ENCODE measurements at regions not wholly inside any gene's neighbourhood (a gene's known extent, or its start where the extent isn't known, plus 50 kb on each side); places are given as distances from the start of the nearest gene placed in this dataset.

DNA sequence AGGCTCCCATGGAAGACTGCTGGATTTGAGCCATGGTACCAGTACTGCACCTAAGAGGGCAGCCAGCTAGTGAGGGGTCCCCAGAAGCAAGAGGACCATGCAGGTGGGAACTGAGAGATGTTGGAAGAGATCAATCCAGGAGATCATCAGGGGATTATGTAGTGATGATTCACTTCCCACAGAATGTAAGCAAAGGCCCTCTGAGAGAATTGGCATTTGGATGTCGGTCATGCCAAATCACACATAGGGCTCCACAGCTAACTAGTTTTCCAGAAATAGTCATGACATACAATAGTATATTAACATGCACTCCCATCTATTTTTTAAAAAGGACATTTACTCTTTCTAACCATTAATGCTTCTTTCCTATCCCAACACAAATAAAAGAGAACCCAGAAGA lies 112.5 kb downstream of the RASGEF1B start:
- Histone ChIP-seq H3K27ac (no peak overlapping the region), H3K9me3 (replicated peaks in 1 of 3) (no peaks in the 10 kb centered on the region), H3K36me3 (replicated peaks in 1 of 2) (no peaks in the 10 kb centered on the region), H3K4me3 (no peak overlapping the region), H3K4me1 (replicated peaks in 1 of 2) (no peaks in the 10 kb centered on the region), H3K27me3 (no peaks in the 10 kb centered on the region)
- intact Hi-C loops (cut with DNase I) = loop anchor here in 1 of 2 donors (10.0 kb wide), 1 partner anchor 284 kb away; no protein-coding TSS in a partner anchor
- TF ChIP-seq, protein P1, sequence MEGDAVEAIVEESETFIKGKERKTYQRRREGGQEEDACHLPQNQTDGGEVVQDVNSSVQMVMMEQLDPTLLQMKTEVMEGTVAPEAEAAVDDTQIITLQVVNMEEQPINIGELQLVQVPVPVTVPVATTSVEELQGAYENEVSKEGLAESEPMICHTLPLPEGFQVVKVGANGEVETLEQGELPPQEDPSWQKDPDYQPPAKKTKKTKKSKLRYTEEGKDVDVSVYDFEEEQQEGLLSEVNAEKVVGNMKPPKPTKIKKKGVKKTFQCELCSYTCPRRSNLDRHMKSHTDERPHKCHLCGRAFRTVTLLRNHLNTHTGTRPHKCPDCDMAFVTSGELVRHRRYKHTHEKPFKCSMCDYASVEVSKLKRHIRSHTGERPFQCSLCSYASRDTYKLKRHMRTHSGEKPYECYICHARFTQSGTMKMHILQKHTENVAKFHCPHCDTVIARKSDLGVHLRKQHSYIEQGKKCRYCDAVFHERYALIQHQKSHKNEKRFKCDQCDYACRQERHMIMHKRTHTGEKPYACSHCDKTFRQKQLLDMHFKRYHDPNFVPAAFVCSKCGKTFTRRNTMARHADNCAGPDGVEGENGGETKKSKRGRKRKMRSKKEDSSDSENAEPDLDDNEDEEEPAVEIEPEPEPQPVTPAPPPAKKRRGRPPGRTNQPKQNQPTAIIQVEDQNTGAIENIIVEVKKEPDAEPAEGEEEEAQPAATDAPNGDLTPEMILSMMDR (IDR thresholded peaks at IDR 0.05) = no peak
- no peak for TF ChIP-seq POLR2A (IDR thresholded peaks at IDR 0.05)
- WGBS, 4 donors = 83 to 96% (median 94%) methylated on average over 1 of the region's 1 CpG
- no peak for DNase-seq

DNA sequence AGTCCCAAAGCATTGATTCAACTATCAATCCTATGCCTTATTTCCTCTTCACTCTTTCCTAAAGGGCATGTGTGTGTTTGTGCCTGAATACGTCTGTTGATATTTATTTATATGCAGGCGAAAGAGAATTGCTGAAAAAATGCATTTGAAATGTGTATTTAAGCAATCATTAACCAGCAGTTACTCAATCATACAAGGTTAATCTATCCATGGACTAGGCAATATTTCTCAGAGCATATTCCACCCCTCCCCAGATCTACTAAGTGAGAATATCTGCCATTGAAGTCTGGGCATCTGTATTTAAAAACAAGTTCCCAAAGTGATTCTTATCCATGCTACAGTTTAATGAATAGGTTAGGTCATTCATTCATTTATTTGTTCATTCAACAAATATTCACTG lies 113.6 kb downstream of the RASGEF1B start:
- H3K27ac ChIP-seq = no peak overlapping the region
- H3K36me3 ChIP-seq (replicated peaks in 1 of 2) = no peaks in the 10 kb centered on the region
- no peak for TF ChIP-seq POLR2A (IDR thresholded peaks at IDR 0.05)
- TF ChIP-seq, protein P1 (IDR thresholded peaks at IDR 0.05) = no peak
- no peak for DNase-seq
- no peaks in the 10 kb centered on the region for H3K9me3 ChIP-seq (replicated peaks in 1 of 3)
- H3K4me1 ChIP-seq (replicated peaks in 1 of 2) = no peaks in the 10 kb centered on the region
- 56 to 74% (median 66%) methylated on average over 2 of the region's 2 CpGs for WGBS, 4 donors
- no peaks in the 10 kb centered on the region for H3K27me3 ChIP-seq
- intact Hi-C loops (cut with DNase I) = loop anchor here in 1 of 2 donors (10.0 kb wide), 1 partner anchor 283 kb away; no protein-coding TSS in a partner anchor
- H3K4me3 ChIP-seq = no peak overlapping the region

DNA sequence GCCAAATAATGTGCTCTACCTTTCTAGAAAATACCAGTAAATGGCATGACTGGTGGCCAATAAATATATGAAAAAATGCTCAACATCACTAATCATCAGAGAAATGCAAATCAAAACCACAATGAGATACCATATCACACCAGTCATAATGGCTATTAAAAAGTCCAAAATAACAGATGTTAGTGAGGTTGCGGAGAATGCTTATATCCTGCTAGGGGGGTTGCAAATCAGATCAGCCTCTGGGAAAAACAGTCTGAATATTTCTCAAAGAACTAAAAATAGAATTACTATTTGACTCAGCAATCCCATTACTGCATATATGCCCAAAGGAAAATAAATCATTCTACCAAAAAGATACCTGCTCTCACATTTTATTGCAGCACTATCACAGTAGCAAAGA lies 115.1 kb downstream of the RASGEF1B start:
- Histone ChIP-seq H3K4me3 (no peak overlapping the region), H3K9me3 (replicated peaks in 1 of 3) (no peaks in the 10 kb centered on the region), H3K27me3 (no peaks in the 10 kb centered on the region), H3K36me3 (replicated peaks in 1 of 2) (no peaks in the 10 kb centered on the region), H3K4me1 (replicated peaks in 1 of 2) (no peaks in the 10 kb centered on the region), H3K27ac (no peak overlapping the region)
- 76 to 97% (median 84%) methylated on average over 1 of the region's 1 CpG for WGBS, 4 donors
- intact Hi-C loops (cut with DNase I) = loop anchor here in 1 of 2 donors (10.0 kb wide), 1 partner anchor 282 kb away; no protein-coding TSS in a partner anchor
- TF ChIP-seq POLR2A (IDR thresholded peaks at IDR 0.05) = no peak
- TF ChIP-seq, protein P1 (IDR thresholded peaks at IDR 0.05) = no peak
- DNase-seq = no peak

DNA sequence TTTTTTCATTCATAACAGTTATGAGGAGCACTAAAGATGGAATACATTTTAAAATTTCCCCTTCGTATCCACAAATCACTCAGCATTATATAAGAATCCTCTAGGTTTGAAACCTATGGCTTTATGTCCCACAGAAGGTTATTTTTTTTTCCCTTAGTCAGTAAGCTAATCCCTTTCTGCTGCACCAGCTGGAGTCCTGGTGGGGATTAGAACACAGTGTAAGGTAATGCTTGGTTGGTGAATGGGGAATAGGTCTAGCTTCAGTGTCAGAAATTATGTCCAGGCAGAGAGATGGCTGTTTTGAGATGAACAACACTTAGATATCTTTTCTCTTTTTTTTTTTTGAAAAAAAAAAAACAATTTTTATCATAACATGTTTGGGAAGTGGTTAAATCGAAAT lies 116.6 kb downstream of the RASGEF1B start:
- intact Hi-C loops (cut with DNase I) = loop anchor here in 1 of 2 donors (10.0 kb wide), 1 partner anchor 280 kb away; no protein-coding TSS in a partner anchor

More for the DNA sequence above, 116.6 kb downstream of the RASGEF1B start:
- Histone ChIP-seq H3K27me3 (no peaks in the 10 kb centered on the region), H3K27ac (no peak overlapping the region), H3K4me3 (no peak overlapping the region), H3K9me3 (replicated peaks in 1 of 3) (no peaks in the 10 kb centered on the region), H3K4me1 (replicated peaks in 1 of 2) (no peaks in the 10 kb centered on the region), H3K36me3 (replicated peaks in 1 of 2) (no peaks in the 10 kb centered on the region)
- no peak for DNase-seq
- no peak for TF ChIP-seq POLR2A (IDR thresholded peaks at IDR 0.05)
- TF ChIP-seq, protein P1 (IDR thresholded peaks at IDR 0.05) = no peak
- WGBS, 4 donors = 65 to 81% (median 70%) methylated on average over 2 of the region's 2 CpGs
